ENCODE measurements at regions not wholly inside any gene's neighbourhood (a gene's known extent, or its start where the extent isn't known, plus 50 kb on each side); places are given as distances from the start of the nearest gene placed in this dataset.

- Histone ChIP-seq H3K36me3 (no peaks in the 10 kb centered on the region), H3K9me3 (no peaks in the 10 kb centered on the region), H3K27ac (peak overlapping the region in 3 of 4 donors; percentile 45 to 60 (median 47)), H3K4me1 (peaks cover 0 to 11% (median 0%) of the 10 kb centered on the region in 3 donors), H3K4me3 (no peak overlapping the region), H3K27me3 (no peaks in the 10 kb centered on the region)
- 14 to 35% methylated on average over 4 to 5 of the region's 6 CpGs for WGBS, 2 donors (ENCODE audit: low coverage in 1 of 2)
- TF ChIP-seq CTCF (IDR thresholded peaks at IDR 0.05) (peak; percentile 11 to 48 (median 26)), EP300 (IDR thresholded peaks at IDR 0.05) (no peak)
- ATAC-seq: no peak
Measured at GRCh38 chr6:164109770-164110140, 695.2 kb downstream of the QKI start.

- H3K4me3 ChIP-seq: no peak overlapping the region
Measured at GRCh38 chr6:164108869-164109769, 694.6 kb downstream of the QKI start.

GRCh38 chr6:164108092-164108491, 693.6 kb downstream of the QKI start:
- Histone ChIP-seq H3K9me3 (no peaks in the 10 kb centered on the region), H3K36me3 (no peaks in the 10 kb centered on the region), H3K27ac (no peak overlapping the region), H3K4me3 (no peak overlapping the region), H3K27me3 (no peaks in the 10 kb centered on the region), H3K4me1 (peaks cover 0 to 11% (median 0%) of the 10 kb centered on the region in 3 donors)
- WGBS, 2 donors (ENCODE audit: low coverage in 1 of 2): 26% methylated on average over 3 of the region's 4 CpGs; no CpG with 5 or more reads in 1 of the 2 donors
- TF ChIP-seq EP300 (IDR thresholded peaks at IDR 0.05): no peak
- ATAC-seq: no peak

More at GRCh38 chr6:164108869-164109769, 694.6 kb downstream of the QKI start:
- ATAC-seq: peak; percentile 77
- Histone ChIP-seq H3K4me1 (peaks cover 0 to 11% (median 0%) of the 10 kb centered on the region in 3 donors), H3K9me3 (no peaks in the 10 kb centered on the region), H3K36me3 (no peaks in the 10 kb centered on the region), H3K27me3 (no peaks in the 10 kb centered on the region), H3K27ac (peak overlapping the region in 3 of 4 donors; percentile 45 to 60 (median 47))
- 52 to 73% methylated on average over 15 to 17 of the region's 20 CpGs for WGBS, 2 donors (ENCODE audit: low coverage in 1 of 2)
- TF ChIP-seq CTCF (IDR thresholded peaks at IDR 0.05): no peak
- TF ChIP-seq POLR2AphosphoS5 (IDR thresholded peaks at IDR 0.05): peak; percentile 36

GRCh38 chr6:164107297-164107995, 692.9 kb downstream of the QKI start:
- 85 to 90% methylated on average over 7 to 9 of the region's 9 CpGs for WGBS, 2 donors (ENCODE audit: low coverage in 1 of 2)
- no peaks in the 10 kb centered on the region for H3K9me3 ChIP-seq
- no peak for ATAC-seq
- H3K4me3 ChIP-seq: no peak overlapping the region
- no peak for TF ChIP-seq EP300 (IDR thresholded peaks at IDR 0.05)
- no peak for TF ChIP-seq POLR2AphosphoS5 (IDR thresholded peaks at IDR 0.05)
- no peak for TF ChIP-seq POLR2A (IDR thresholded peaks at IDR 0.05)
- no peak for TF ChIP-seq CTCF (IDR thresholded peaks at IDR 0.05)
- no peaks in the 10 kb centered on the region for H3K27me3 ChIP-seq
- H3K36me3 ChIP-seq: no peaks in the 10 kb centered on the region
- peaks cover 0 to 11% (median 0%) of the 10 kb centered on the region in 3 donors for H3K4me1 ChIP-seq
- H3K27ac ChIP-seq: no peak overlapping the region

GRCh38 chr6:164106345-164106769, 691.8 kb downstream of the QKI start:
- 66% methylated on average over 6 of the region's 17 CpGs; no CpG with 5 or more reads in 1 of the 2 donors for WGBS, 2 donors (ENCODE audit: low coverage in 1 of 2)
- H3K27ac ChIP-seq: no peak overlapping the region
- H3K27me3 ChIP-seq: no peaks in the 10 kb centered on the region
- no peak for ATAC-seq
- H3K4me3 ChIP-seq: no peak overlapping the region
- no peaks in the 10 kb centered on the region for H3K9me3 ChIP-seq
- H3K36me3 ChIP-seq: no peaks in the 10 kb centered on the region
- H3K4me1 ChIP-seq: peaks cover 0 to 11% (median 0%) of the 10 kb centered on the region in 3 donors
- no peak for TF ChIP-seq POLR2AphosphoS5 (IDR thresholded peaks at IDR 0.05)
- TF ChIP-seq CTCF (IDR thresholded peaks at IDR 0.05): peak in 1 of 4 experiments; percentile 24
